B cell (primary cell): ENCODE measurements at regions not wholly inside any gene's neighbourhood (a gene's known extent, or its start where the extent isn't known, plus 50 kb on each side); places are given as distances from the start of the nearest gene placed in this dataset.

Experiments used
- CTCF ChIP-seq: fragments of 200-600 bp; IDR thresholded peaks from one replicate; pipeline ENCODE4 v1.8.0; 2022; ENCODE audit warnings: antibody characterized with exemption, mild to moderate bottlenecking
- EZH2 ChIP-seq: IDR thresholded peaks from 2 replicates; pipeline ENCODE4 v1.6.1; 2012; ENCODE audit warnings: borderline replicate concordance, low read depth, mild to moderate bottlenecking, moderate library complexity, low read length; ENCODE audit not compliant: insufficient read depth, poor library complexity, severe bottlenecking

DNA sequence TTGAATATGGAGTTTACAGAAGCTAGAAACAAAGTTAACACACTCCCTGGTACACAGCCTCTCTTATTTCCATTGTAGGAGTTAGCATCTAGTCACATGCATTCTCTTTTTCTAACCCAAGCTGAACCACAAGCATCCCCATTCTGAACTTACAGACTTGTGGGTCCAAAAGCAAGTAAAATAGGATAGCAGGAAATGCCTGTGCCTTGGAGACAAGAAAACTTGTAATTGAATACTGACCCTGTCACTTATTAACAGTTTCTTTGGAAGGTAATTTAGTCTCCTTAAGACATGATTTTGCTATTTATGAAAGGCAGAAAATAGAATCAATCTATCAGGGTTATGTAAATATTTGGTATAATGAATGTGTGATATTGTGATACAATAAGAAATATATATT, 353.6 kb downstream of the TLE4 start:
- no peak for TF ChIP-seq CTCF
- no peak for TF ChIP-seq EZH2
